ENCODE measurements at regions not wholly inside any gene's neighbourhood (a gene's known extent, or its start where the extent isn't known, plus 50 kb on each side); places are given as distances from the start of the nearest gene placed in this dataset.

- Mint-ChIP-seq H3K4me3 (no peak overlapping the region), H3K27me3 (ENCODE audit: low read depth) (peaks cover 21% of the 10 kb centered on the region), H3K4me1 (no peaks in the 10 kb centered on the region), H3K27ac (no peak overlapping the region), H3K36me3 (peaks cover 91% of the 10 kb centered on the region), H3K9me3 (peaks cover 96% of the 10 kb centered on the region)
- POLR2A ChIA-PET, result no interaction called here
- no peak for DNase-seq (ENCODE audit: low spot score)
- ATAC-seq, result no peak
- no peak for TF ChIP-seq CBFB (CRISPR knock-in tag; IDR thresholded peaks at IDR 0.05; ENCODE audit: low read depth)
- TF ChIP-seq, protein P1, sequence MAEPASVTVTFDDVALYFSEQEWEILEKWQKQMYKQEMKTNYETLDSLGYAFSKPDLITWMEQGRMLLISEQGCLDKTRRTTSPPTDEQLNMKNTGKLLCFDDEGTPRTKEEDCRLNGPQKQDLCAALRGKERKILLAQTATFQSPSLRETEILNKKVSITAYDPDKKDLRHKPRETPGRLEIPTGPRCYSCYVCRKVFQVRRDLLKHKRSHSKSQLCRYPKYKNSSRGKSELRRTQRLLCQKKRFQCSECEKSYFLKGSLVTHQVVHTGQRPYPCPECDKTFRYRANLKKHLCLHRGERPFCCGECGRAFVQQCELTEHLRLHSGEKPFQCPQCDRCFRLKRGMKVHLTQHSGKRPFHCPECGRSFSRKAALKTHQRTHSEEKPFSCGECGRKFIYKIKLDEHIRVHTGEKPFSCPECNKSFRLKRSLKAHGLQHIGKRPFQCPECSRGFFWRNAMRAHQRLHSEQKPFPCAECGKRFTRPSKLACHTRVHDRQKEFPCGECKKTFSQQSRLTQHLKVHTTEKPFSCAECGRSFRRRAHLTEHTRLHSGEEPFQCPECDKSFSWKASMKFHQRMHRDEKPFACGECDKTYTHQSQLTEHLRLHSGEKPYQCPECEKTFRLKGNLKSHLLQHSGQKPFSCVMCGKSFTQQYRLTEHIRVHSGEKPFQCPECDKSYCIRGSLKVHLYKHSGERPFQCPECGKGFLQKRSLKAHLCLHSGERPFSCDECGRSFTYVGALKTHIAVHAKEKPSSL (CRISPR knock-in tag; conservative IDR thresholded peaks at IDR 0.05), result no peak
- no peak for TF ChIP-seq MXD4 (CRISPR knock-in tag; IDR thresholded peaks at IDR 0.05; ENCODE audit: borderline replicate concordance)
- no peak for TF ChIP-seq ZNF416 (CRISPR knock-in tag; IDR thresholded peaks at IDR 0.05)
- no peak for TF ChIP-seq TCF7 (CRISPR knock-in tag; IDR thresholded peaks at IDR 0.05; ENCODE audit: low read depth)
- no peak for TF ChIP-seq ERG (CRISPR knock-in tag; IDR thresholded peaks at IDR 0.05)
- TF ChIP-seq ZMAT4 (CRISPR knock-in tag; IDR thresholded peaks at IDR 0.05), result no peak
- TF ChIP-seq ZNF121 (CRISPR knock-in tag; IDR thresholded peaks at IDR 0.05), result no peak
- TF ChIP-seq, protein P2, sequence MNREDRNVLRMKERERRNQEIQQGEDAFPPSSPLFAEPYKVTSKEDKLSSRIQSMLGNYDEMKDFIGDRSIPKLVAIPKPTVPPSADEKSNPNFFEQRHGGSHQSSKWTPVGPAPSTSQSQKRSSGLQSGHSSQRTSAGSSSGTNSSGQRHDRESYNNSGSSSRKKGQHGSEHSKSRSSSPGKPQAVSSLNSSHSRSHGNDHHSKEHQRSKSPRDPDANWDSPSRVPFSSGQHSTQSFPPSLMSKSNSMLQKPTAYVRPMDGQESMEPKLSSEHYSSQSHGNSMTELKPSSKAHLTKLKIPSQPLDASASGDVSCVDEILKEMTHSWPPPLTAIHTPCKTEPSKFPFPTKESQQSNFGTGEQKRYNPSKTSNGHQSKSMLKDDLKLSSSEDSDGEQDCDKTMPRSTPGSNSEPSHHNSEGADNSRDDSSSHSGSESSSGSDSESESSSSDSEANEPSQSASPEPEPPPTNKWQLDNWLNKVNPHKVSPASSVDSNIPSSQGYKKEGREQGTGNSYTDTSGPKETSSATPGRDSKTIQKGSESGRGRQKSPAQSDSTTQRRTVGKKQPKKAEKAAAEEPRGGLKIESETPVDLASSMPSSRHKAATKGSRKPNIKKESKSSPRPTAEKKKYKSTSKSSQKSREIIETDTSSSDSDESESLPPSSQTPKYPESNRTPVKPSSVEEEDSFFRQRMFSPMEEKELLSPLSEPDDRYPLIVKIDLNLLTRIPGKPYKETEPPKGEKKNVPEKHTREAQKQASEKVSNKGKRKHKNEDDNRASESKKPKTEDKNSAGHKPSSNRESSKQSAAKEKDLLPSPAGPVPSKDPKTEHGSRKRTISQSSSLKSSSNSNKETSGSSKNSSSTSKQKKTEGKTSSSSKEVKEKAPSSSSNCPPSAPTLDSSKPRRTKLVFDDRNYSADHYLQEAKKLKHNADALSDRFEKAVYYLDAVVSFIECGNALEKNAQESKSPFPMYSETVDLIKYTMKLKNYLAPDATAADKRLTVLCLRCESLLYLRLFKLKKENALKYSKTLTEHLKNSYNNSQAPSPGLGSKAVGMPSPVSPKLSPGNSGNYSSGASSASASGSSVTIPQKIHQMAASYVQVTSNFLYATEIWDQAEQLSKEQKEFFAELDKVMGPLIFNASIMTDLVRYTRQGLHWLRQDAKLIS (CRISPR knock-in tag; IDR thresholded peaks at IDR 0.05; ENCODE audit: borderline replicate concordance), result no peak
- no peak for TF ChIP-seq ARID4B (CRISPR knock-in tag; IDR thresholded peaks at IDR 0.05; ENCODE audit: borderline replicate concordance)
- CTCF ChIA-PET, result no interaction called here
Measured at GRCh38 chr19:27694361-27695055, 1518.4 kb downstream of the UQCRFS1 start.

GRCh38 chr19:27691991-27692390 lies 1521.0 kb downstream of the UQCRFS1 start:
- ChIA-PET CTCF (no interaction called here), POLR2A (no interaction called here)
- H3K4me3 Mint-ChIP-seq, result no peak overlapping the region
- H3K36me3 Mint-ChIP-seq, result peaks cover 69% of the 10 kb centered on the region
- peaks cover 79% of the 10 kb centered on the region for H3K9me3 Mint-ChIP-seq
- H3K27me3 Mint-ChIP-seq (ENCODE audit: low read depth), result peaks cover 17% of the 10 kb centered on the region
- no peaks in the 10 kb centered on the region for H3K4me1 Mint-ChIP-seq
- DNase-seq (ENCODE audit: low spot score), result no peak
- no peak overlapping the region for H3K27ac Mint-ChIP-seq
- no peak for ATAC-seq
- TF ChIP-seq KAT7 (CRISPR knock-in tag; IDR thresholded peaks at IDR 0.05; ENCODE audit: borderline replicate concordance) (no peak), NFE2L1 (CRISPR knock-in tag; IDR thresholded peaks at IDR 0.05) (no peak), TCF7 (CRISPR knock-in tag; IDR thresholded peaks at IDR 0.05; ENCODE audit: low read depth) (no peak), ETV6 (CRISPR knock-in tag; IDR thresholded peaks at IDR 0.05) (no peak), ELF4 (CRISPR knock-in tag; IDR thresholded peaks at IDR 0.05; ENCODE audit: low read depth) (no peak)
- TF ChIP-seq, protein P3, sequence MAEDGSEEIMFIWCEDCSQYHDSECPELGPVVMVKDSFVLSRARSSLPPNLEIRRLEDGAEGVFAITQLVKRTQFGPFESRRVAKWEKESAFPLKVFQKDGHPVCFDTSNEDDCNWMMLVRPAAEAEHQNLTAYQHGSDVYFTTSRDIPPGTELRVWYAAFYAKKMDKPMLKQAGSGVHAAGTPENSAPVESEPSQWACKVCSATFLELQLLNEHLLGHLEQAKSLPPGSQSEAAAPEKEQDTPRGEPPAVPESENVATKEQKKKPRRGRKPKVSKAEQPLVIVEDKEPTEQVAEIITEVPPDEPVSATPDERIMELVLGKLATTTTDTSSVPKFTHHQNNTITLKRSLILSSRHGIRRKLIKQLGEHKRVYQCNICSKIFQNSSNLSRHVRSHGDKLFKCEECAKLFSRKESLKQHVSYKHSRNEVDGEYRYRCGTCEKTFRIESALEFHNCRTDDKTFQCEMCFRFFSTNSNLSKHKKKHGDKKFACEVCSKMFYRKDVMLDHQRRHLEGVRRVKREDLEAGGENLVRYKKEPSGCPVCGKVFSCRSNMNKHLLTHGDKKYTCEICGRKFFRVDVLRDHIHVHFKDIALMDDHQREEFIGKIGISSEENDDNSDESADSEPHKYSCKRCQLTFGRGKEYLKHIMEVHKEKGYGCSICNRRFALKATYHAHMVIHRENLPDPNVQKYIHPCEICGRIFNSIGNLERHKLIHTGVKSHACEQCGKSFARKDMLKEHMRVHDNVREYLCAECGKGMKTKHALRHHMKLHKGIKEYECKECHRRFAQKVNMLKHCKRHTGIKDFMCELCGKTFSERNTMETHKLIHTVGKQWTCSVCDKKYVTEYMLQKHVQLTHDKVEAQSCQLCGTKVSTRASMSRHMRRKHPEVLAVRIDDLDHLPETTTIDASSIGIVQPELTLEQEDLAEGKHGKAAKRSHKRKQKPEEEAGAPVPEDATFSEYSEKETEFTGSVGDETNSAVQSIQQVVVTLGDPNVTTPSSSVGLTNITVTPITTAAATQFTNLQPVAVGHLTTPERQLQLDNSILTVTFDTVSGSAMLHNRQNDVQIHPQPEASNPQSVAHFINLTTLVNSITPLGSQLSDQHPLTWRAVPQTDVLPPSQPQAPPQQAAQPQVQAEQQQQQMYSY (CRISPR knock-in tag; IDR thresholded peaks at IDR 0.05), result no peak

Measured in WTC11 (cell line).